GM12892 (cell line): ENCODE measurements at regions not wholly inside any gene's neighbourhood (a gene's known extent, or its start where the extent isn't known, plus 50 kb on each side); places are given as distances from the start of the nearest gene placed in this dataset.

Experiments
- DNase-seq: peaks from one replicate; pipeline ENCODE4 v3.0.0; 2011; ENCODE audit not compliant: insufficient read length
- FAIRE-seq: peaks from 2 replicates; lab custom pipeline; 2011; peaks lifted over from hg19 to GRCh38; lab: Jason Lieb, UNC
- POLR2A ChIP-seq: IDR thresholded peaks from 2 replicates; pipeline ENCODE4 v1.6.1; 2011; ENCODE audit warnings: low read depth, low read length, control low read depth
- POLR2AphosphoS5 ChIP-seq: IDR thresholded peaks from 2 replicates; pipeline ENCODE4 v1.6.1; 2011; ENCODE audit warnings: low read depth, low read length, control low read depth
- TAF1 ChIP-seq: IDR thresholded peaks from 2 replicates; pipeline ENCODE4 v1.6.1; 2011; ENCODE audit warnings: low read depth, mild to moderate bottlenecking, control low read depth, low read length, borderline replicate concordance

DNA sequence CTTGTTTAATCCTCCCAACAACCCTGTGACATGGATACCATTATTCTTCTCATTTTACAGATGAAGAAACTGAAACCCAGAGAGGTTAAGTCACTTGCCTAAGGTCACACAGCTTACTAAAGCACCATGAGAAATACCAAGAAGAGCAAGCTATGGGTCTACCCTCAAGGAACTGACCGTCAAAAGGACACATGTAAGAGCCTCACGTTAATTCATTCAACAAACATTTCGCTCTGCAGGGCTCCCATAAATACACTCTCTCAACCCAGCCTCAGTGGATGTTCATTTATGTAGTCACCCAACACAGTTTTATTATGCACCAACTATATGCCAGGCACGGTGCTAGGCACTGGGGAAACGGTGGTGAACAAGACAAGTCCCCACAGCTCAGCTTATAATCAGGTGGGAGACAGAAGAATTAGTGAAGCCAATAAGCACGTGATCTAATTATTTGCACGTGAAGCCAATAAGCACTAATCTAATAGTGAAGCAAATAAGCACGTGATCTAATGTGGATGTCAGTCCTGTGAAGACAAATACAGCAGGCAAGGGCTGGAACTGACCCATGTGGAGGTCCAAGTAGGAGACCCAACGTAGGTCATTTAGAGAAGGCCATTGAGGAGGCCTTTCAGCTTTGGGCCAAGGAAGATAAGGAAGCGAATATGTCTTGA lies 52.1 kb upstream of the ZBTB40 start:
- FAIRE-seq = no peak
- DNase-seq = no peak
- TF ChIP-seq TAF1 (no peak), POLR2AphosphoS5 (no peak), POLR2A (no peak)
